DMS114 treated with DMSO at 0.1 percent for 48 hours (cell line): ENCODE measurements at regions not wholly inside any gene's neighbourhood (a gene's known extent, or its start where the extent isn't known, plus 50 kb on each side); places are given as distances from the start of the nearest gene placed in this dataset.

Experiments
- DNase-seq: peaks from one replicate; lab custom pipeline; 2025; ENCODE audit not compliant: unreplicated experiment; lab: John Stamatoyannopoulos, UW

GRCh38 chr10:3226960-3227744, 54.6 kb upstream of the PITRM1 start:
- DNase-seq = no peak

GRCh38 chr10:3225561-3225960, 53.0 kb upstream of the PITRM1 start:
- no peak for DNase-seq

- DNase-seq = no peak
Observed at GRCh38 chr10:3224241-3224640, 51.7 kb upstream of the PITRM1 start.

- DNase-seq = no peak
Observed at GRCh38 chr10:3222626-3223025, 50.0 kb upstream of the PITRM1 start.
